Stimulated activated effector memory CD8-positive, alpha-beta T cell treated with anti-CD3 and anti-CD28 coated beads, Interleukin-12 subunit alpha, Interleukin-12 subunit beta, amount 100 ng/mL, for 72 hours (primary cell): ENCODE measurements at regions not wholly inside any gene's neighbourhood (a gene's known extent, or its start where the extent isn't known, plus 50 kb on each side); places are given as distances from the start of the nearest gene placed in this dataset.
"Not testable (repeated sequence)": the region's sequence is repeated elsewhere in the genome, so short reads cannot be mapped to it uniquely, and the experiment has no call there.

Experiments used
- ATAC-seq: fragments of 150-1000 bp; cut with Tn5 transposase; 2 replicates; pipeline ENCODE4 v1.10.0; 2021
- DNase-seq, 2 donors: peaks; one replicate each; pipeline ENCODE4 v3.0.0; 2021 to 2022; ENCODE audit warnings: low spot score in 2 of 2
- H3K27ac Mint-ChIP-seq: one replicate; pipeline ENCODE4 v1.8.0; 2022; ENCODE audit warnings: mild to moderate bottlenecking, mixed read lengths
- H3K36me3 Mint-ChIP-seq: one replicate; pipeline ENCODE4 v1.8.0; 2022; ENCODE audit warnings: mild to moderate bottlenecking, mixed read lengths
- H3K4me1 Mint-ChIP-seq: one replicate; pipeline ENCODE4 v1.8.0; 2022; ENCODE audit warnings: mixed read lengths
- H3K4me3 Mint-ChIP-seq: one replicate; pipeline ENCODE4 v1.8.0; 2022; ENCODE audit warnings: mild to moderate bottlenecking, mixed read lengths
- H3K9me3 Mint-ChIP-seq: one replicate; pipeline ENCODE4 v1.8.0; 2022; ENCODE audit warnings: mixed read lengths

DNA sequence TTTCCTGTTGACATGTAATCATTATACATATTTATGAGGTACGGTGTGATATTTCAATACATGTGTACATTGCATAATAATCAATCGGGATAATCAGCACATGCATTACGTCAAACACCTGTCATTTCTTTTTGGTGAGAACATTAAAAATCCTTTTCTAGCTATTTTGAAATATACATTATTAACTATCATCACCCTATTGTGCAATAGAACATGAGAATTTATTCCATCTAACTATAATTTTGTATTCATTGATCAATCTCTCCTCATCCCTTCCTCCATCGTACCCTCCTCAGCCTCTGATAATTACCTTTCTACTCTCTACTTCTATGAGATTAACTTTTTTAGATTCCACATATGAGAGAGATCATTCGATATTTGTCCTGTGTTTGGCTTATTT, 170.9 kb upstream of the GHR start:
- H3K4me1 Mint-ChIP-seq: no peaks in the 10 kb centered on the region
- no peaks in the 10 kb centered on the region for H3K9me3 Mint-ChIP-seq
- DNase-seq (no peak), ATAC-seq (no peak)
- no peak overlapping the region for H3K4me3 Mint-ChIP-seq
- H3K27ac Mint-ChIP-seq: no peak overlapping the region
- no peaks in the 10 kb centered on the region for H3K36me3 Mint-ChIP-seq

GRCh38 chr5:42259914-42260313, 163.3 kb upstream of the GHR start:
- not testable (repeated sequence) for H3K27ac Mint-ChIP-seq, H3K4me3 Mint-ChIP-seq, DNase-seq, H3K36me3 Mint-ChIP-seq, ATAC-seq, H3K4me1 Mint-ChIP-seq, H3K9me3 Mint-ChIP-seq

DNA sequence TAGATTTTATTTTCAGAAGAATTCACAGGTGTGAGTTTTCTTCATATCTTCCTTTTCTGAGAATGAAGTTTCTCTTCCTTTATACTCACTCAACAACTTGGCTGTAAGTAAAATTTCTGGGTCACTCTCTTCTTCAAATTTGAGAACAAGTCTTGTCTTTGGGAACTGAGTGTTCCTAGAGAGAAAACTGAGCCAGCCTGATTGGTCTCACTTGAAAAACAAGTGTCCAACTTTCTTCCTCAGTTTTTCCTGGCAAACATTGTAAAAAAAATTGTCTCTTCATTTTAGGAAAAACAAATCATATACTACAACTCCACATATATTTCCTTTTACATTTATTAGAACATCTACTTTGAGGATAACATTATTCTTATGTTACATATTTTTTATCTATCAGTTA, 156.1 kb upstream of the GHR start:
- Mint-ChIP-seq H3K36me3 (no peaks in the 10 kb centered on the region), H3K9me3 (no peaks in the 10 kb centered on the region), H3K4me3 (no peak overlapping the region), H3K27ac (no peak overlapping the region), H3K4me1 (no peaks in the 10 kb centered on the region)
- DNase-seq (no peak), ATAC-seq (no peak)

GRCh38 chr5:42268170-42268569, 155.1 kb upstream of the GHR start:
- not testable (repeated sequence) for ATAC-seq, H3K27ac Mint-ChIP-seq, DNase-seq, H3K9me3 Mint-ChIP-seq, H3K4me3 Mint-ChIP-seq, H3K4me1 Mint-ChIP-seq, H3K36me3 Mint-ChIP-seq

DNA sequence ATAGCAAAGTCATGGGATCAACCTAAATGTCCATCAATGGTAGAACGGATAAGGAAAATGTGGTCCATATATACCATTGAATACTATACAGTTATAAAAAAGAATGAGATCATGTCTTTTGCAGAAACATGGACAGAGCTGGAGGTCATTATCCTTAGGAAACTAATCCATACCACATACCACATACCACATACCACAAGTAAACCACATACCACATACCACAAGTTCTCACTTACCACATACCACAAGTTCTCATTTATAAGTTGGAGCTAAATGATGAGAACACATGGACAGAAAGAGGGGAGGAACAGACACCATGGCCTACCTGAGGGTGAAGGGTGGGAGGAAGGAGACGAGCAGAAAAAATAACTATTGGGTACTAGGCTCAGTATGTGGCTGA, 154.6 kb upstream of the GHR start:
- ATAC-seq (no peak), DNase-seq (no peak)
- H3K4me3 Mint-ChIP-seq: no peak overlapping the region
- no peaks in the 10 kb centered on the region for H3K9me3 Mint-ChIP-seq
- no peak overlapping the region for H3K27ac Mint-ChIP-seq
- no peaks in the 10 kb centered on the region for H3K4me1 Mint-ChIP-seq
- no peaks in the 10 kb centered on the region for H3K36me3 Mint-ChIP-seq

DNA sequence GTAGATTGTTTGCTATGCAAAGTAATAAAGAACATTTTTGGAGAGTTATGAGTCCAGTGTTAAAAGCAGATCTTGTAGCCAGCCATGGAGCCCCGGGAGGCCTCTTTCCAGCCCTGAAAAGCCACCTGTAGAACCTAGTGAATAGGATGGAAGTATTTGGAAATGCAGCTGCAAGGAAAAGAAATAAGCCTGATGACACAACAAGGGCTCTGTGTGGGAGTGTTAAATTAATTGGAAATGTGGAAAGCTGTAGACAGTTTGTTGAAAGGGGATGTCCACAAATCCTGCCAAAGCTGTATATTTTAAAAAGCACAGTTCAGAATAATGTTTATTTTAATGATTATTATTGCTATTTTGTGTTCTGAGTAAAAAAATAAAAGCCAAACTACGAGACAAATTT, 152.5 kb upstream of the GHR start:
- H3K27ac Mint-ChIP-seq: no peak overlapping the region
- no peaks in the 10 kb centered on the region for H3K9me3 Mint-ChIP-seq
- ATAC-seq (no peak), DNase-seq (no peak)
- no peaks in the 10 kb centered on the region for H3K36me3 Mint-ChIP-seq
- H3K4me1 Mint-ChIP-seq: no peaks in the 10 kb centered on the region
- no peak overlapping the region for H3K4me3 Mint-ChIP-seq

- Mint-ChIP-seq H3K4me1 (no peaks in the 10 kb centered on the region), H3K27ac (no peak overlapping the region), H3K36me3 (no peaks in the 10 kb centered on the region), H3K9me3 (no peaks in the 10 kb centered on the region), H3K4me3 (no peak overlapping the region)
- no peak for ATAC-seq
- DNase-seq: no peak
Measured at GRCh38 chr5:42274913-42275312, 148.3 kb upstream of the GHR start.

- H3K36me3 Mint-ChIP-seq: no peaks in the 10 kb centered on the region
- no peaks in the 10 kb centered on the region for H3K4me1 Mint-ChIP-seq
- DNase-seq: no peak
- H3K9me3 Mint-ChIP-seq: no peaks in the 10 kb centered on the region
- no peak for ATAC-seq
- no peak overlapping the region for H3K4me3 Mint-ChIP-seq
- no peak overlapping the region for H3K27ac Mint-ChIP-seq
Measured at GRCh38 chr5:42277293-42277692, 145.9 kb upstream of the GHR start.

- ATAC-seq (no peak), DNase-seq (no peak)
- H3K4me3 Mint-ChIP-seq: no peak overlapping the region
- H3K9me3 Mint-ChIP-seq: no peaks in the 10 kb centered on the region
- H3K27ac Mint-ChIP-seq: no peak overlapping the region
- H3K4me1 Mint-ChIP-seq: no peaks in the 10 kb centered on the region
- no peaks in the 10 kb centered on the region for H3K36me3 Mint-ChIP-seq
Measured at GRCh38 chr5:42284584-42284983, 138.7 kb upstream of the GHR start.

DNA sequence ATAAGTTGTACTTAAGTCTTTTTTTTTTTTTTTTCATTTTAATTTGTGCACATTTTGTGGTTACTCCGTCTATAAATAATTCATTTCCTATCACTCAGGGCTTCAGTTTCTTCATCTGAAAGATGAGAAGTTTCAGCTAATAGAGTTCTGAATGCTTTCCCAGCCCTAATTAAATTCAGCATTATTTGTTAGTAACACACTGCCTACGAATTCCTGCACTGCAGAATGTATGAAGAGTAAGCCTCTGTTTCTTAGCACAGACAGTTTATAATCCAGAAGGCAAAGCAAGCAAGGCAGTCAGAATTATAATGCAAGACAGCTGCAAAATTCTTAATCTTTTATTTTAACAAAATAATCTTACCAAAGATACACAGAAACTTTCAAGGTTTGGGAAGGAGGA, 138.0 kb upstream of the GHR start:
- H3K9me3 Mint-ChIP-seq: no peaks in the 10 kb centered on the region
- no peak overlapping the region for H3K4me3 Mint-ChIP-seq
- H3K27ac Mint-ChIP-seq: no peak overlapping the region
- ATAC-seq: no peak
- no peak for DNase-seq
- no peaks in the 10 kb centered on the region for H3K4me1 Mint-ChIP-seq
- H3K36me3 Mint-ChIP-seq: no peaks in the 10 kb centered on the region

GRCh38 chr5:42300496-42300895, 122.7 kb upstream of the GHR start:
- ATAC-seq: no peak
- Mint-ChIP-seq H3K36me3 (no peaks in the 10 kb centered on the region), H3K27ac (no peak overlapping the region), H3K9me3 (peaks cover 8% of the 10 kb centered on the region), H3K4me1 (no peaks in the 10 kb centered on the region), H3K4me3 (no peak overlapping the region)
- DNase-seq: no peak

- Mint-ChIP-seq H3K27ac (no peak overlapping the region), H3K4me3 (no peak overlapping the region), H3K36me3 (no peaks in the 10 kb centered on the region), H3K4me1 (no peaks in the 10 kb centered on the region), H3K9me3 (peaks cover 8% of the 10 kb centered on the region)
- DNase-seq: no peak
- no peak for ATAC-seq
Measured at GRCh38 chr5:42301349-42301748, 121.9 kb upstream of the GHR start.

GRCh38 chr5:42302186-42302585, 121.1 kb upstream of the GHR start:
- H3K4me3 Mint-ChIP-seq: no peak overlapping the region
- no peaks in the 10 kb centered on the region for H3K4me1 Mint-ChIP-seq
- no peak for DNase-seq
- ATAC-seq: no peak
- no peak overlapping the region for H3K27ac Mint-ChIP-seq
- H3K9me3 Mint-ChIP-seq: peaks cover 4% of the 10 kb centered on the region
- H3K36me3 Mint-ChIP-seq: no peaks in the 10 kb centered on the region

DNA sequence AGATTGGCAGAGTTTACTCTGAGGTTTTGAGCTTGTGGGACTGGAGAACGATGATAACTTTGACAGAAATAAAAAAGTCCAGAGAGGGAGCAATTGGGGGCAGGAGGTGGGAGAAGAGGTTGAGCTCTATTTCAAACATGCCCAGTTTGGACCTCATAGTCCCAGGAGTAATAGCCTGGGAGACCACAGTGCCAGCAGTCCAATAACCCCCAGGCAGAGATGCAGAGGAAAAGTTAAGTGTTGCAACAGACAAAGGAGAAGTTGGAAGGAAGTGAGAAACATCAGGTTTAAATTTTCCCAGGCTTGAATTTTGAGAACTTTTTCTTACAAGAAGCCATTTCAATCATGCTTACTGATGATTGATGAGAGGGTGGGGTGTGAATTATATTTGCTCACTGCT, 117.0 kb upstream of the GHR start:
- ATAC-seq: no peak
- Mint-ChIP-seq H3K4me3 (no peak overlapping the region), H3K27ac (no peak overlapping the region), H3K36me3 (no peaks in the 10 kb centered on the region), H3K4me1 (no peaks in the 10 kb centered on the region), H3K9me3 (no peaks in the 10 kb centered on the region)
- DNase-seq: no peak

- no peak for DNase-seq
- Mint-ChIP-seq H3K4me3 (no peak overlapping the region), H3K36me3 (no peaks in the 10 kb centered on the region), H3K4me1 (no peaks in the 10 kb centered on the region), H3K27ac (no peak overlapping the region), H3K9me3 (no peaks in the 10 kb centered on the region)
- no peak for ATAC-seq
Measured at GRCh38 chr5:42309865-42310264, 113.4 kb upstream of the GHR start.

GRCh38 chr5:42315214-42315613, 108.0 kb upstream of the GHR start:
- Mint-ChIP-seq H3K9me3 (peaks cover 10% of the 10 kb centered on the region), H3K36me3 (no peaks in the 10 kb centered on the region), H3K4me1 (no peaks in the 10 kb centered on the region), H3K27ac (no peak overlapping the region), H3K4me3 (no peak overlapping the region)
- DNase-seq: no peak
- no peak for ATAC-seq

GRCh38 chr5:42317575-42317974, 105.7 kb upstream of the GHR start:
- DNase-seq: no peak
- no peak for ATAC-seq
- Mint-ChIP-seq H3K27ac (no peak overlapping the region), H3K36me3 (no peaks in the 10 kb centered on the region), H3K4me3 (no peak overlapping the region), H3K4me1 (no peaks in the 10 kb centered on the region), H3K9me3 (peaks cover 12% of the 10 kb centered on the region)
